CD4-positive, alpha-beta T cell (primary cell): ENCODE measurements at regions not wholly inside any gene's neighbourhood (a gene's known extent, or its start where the extent isn't known, plus 50 kb on each side); places are given as distances from the start of the nearest gene placed in this dataset.

Experiments
- ATAC-seq: fragments of 200-7000 bp; cut with Tn5 transposase; one replicate; pipeline ENCODE4 v1.10.0; 2022; ENCODE audit warnings: mild to moderate bottlenecking; ENCODE audit not compliant: poor library complexity
- CTCF ChIA-PET: fragments of 350-600 bp; sonication (Branson Sonifier 250); formaldehyde crosslinking; loops from one replicate; lab custom pipeline; 2021; ENCODE audit warnings: antibody characterized with exemption, inconsistent platforms; lab: Charles Lee
- POLR2A ChIA-PET: fragments of 350-600 bp; sonication (Branson Sonifier 250); formaldehyde crosslinking; loops from one replicate; lab custom pipeline; 2021; ENCODE audit warnings: antibody characterized with exemption, inconsistent platforms; lab: Charles Lee
- DNase-seq, 14 experiments: peaks; one replicate each; pipeline ENCODE4 v3.0.0-alpha.2; 2013 to 2020; ENCODE audit warnings: mixed read lengths in 2 of 14
- H3K27ac ChIP-seq, 2 donors: one replicate each; pipeline versions ENCODE4 v1.5.1 to v1.7.0; 2013; ENCODE audit warnings: low read length in 2 of 2, low read depth in 1 of 2, mild to moderate bottlenecking in 1 of 2
- H3K27me3 ChIP-seq, 2 experiments: 1 replicate in 1 of 2; 2 replicates in 1 of 2; pipeline versions ENCODE4 v1.6.1 to v1.7.0; 2013; ENCODE audit warnings: low read length in 2 of 2, control low read depth in 1 of 2, mild to moderate bottlenecking in 1 of 2, moderate library complexity in 1 of 2; ENCODE audit not compliant: insufficient read depth in 2 of 2, control insufficient read depth in 1 of 2
- H3K36me3 ChIP-seq: one replicate; pipeline ENCODE4 v1.6.1; 2013; ENCODE audit warnings: low read length, control low read depth; ENCODE audit not compliant: insufficient read depth
- H3K4me1 ChIP-seq: one replicate; pipeline ENCODE4 v1.6.1; 2013; ENCODE audit warnings: low read length, control low read depth; ENCODE audit not compliant: insufficient read depth
- H3K4me3 ChIP-seq: one replicate; pipeline ENCODE4 v1.5.1; 2013; ENCODE audit warnings: mild to moderate bottlenecking, low read length, moderate library complexity
- H3K9me3 ChIP-seq, 2 experiments: 1 replicate in 1 of 2; 2 replicates in 1 of 2; pipeline versions ENCODE4 v1.6.1 to v1.7.0; 2013; ENCODE audit warnings: low read length in 2 of 2, mild to moderate bottlenecking in 2 of 2, control low read depth in 1 of 2, moderate library complexity in 1 of 2; ENCODE audit not compliant: control insufficient read depth in 1 of 2, insufficient read depth in 1 of 2
- H3K27ac Mint-ChIP-seq: one replicate; pipeline ENCODE4 v1.8.0; 2020; ENCODE audit warnings: mixed read lengths
- H3K27me3 Mint-ChIP-seq: one replicate; pipeline ENCODE4 v1.8.0; 2021; ENCODE audit warnings: mixed read lengths
- H3K36me3 Mint-ChIP-seq: one replicate; pipeline ENCODE4 v1.8.0; 2021; ENCODE audit warnings: low read depth, mixed read lengths
- H3K4me1 Mint-ChIP-seq: one replicate; pipeline ENCODE4 v1.8.0; 2021; ENCODE audit warnings: low read depth, mixed read lengths
- H3K4me3 Mint-ChIP-seq: one replicate; pipeline ENCODE4 v1.8.0; 2020; ENCODE audit warnings: mild to moderate bottlenecking, mixed read lengths
- H3K9me3 Mint-ChIP-seq: one replicate; pipeline ENCODE4 v1.8.0; 2020; ENCODE audit warnings: mixed read lengths
- CTCF ChIP-seq: fragments of 200-600 bp; IDR thresholded peaks from one replicate; pipeline ENCODE4 v1.8.0; 2022; ENCODE audit warnings: antibody characterized with exemption, mild to moderate bottlenecking
- intact Hi-C, 2 experiments: fragments of 100-400 bp; cut with DNase I in 1 of 2; cut with micrococcal nuclease in 1 of 2; formaldehyde crosslinking; loops; one replicate each; pipeline versions ENCODE4 v1.15.1 to v1.9.0; 2023 to 2025; cut with DNase I, micrococcal nuclease

DNA sequence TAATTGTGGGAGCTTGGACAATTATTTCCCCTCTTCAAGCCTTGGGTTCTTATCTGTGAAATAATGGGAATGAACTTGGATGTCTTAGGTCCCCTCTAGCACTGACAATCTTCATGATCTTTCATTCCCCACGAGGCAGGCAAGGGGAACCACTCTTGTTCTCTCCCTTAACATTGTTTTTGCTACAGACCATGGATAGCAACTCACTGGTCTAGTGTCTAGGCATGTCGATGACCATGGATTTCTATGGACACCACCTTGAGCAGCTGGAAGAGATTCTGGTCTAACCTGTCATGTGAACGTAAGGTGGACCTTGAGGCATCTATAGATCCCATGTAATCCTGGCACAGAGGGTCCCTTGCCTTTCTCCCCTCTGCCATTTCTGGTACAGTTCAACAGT is 104.1 kb upstream of the DHX15 start:
- no peaks in the 10 kb centered on the region for H3K36me3 ChIP-seq
- Mint-ChIP-seq H3K4me1 (no peaks in the 10 kb centered on the region), H3K27me3 (peaks cover 23% of the 10 kb centered on the region), H3K27ac (no peak overlapping the region), H3K4me3 (no peak overlapping the region), H3K9me3 (no peaks in the 10 kb centered on the region), H3K36me3 (no peaks in the 10 kb centered on the region)
- no peak overlapping the region for H3K4me3 ChIP-seq
- TF ChIP-seq CTCF = no peak
- no peaks in the 10 kb centered on the region for H3K4me1 ChIP-seq
- intact Hi-C loops = no loop called here
- H3K9me3 ChIP-seq = peaks cover 0 to 5% of the 10 kb centered on the region in 2 experiments
- ChIA-PET POLR2A (no interaction called here), CTCF (no interaction called here)
- peaks cover 0 to 2% of the 10 kb centered on the region in 2 experiments for H3K27me3 ChIP-seq
- no peak for ATAC-seq
- no peak for DNase-seq
- no peak overlapping the region for H3K27ac ChIP-seq

DNA sequence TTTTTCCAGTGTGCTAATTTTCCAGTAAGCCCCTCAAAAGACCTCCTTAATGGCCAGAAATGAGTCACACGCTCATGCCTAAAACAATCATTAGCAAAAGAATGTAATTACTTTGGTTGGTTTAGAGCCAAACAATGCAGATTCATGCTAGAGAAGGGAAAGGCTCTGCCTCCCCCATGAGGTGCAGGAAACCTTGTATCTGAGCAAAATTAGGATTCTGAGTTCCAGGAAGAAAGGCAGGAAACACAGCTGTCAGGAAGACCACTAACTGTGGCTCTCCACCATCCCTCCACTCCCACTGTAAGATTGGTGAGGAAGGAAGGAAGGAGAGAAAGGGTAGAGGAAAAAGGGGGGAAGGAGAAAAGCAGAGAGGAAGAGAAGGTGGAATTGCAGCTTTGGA is 104.9 kb upstream of the DHX15 start:
- TF ChIP-seq CTCF = no peak
- Histone ChIP-seq H3K27me3 (peaks cover 0 to 2% of the 10 kb centered on the region in 2 experiments), H3K27ac (no peak overlapping the region), H3K9me3 (peaks cover 0 to 5% of the 10 kb centered on the region in 2 experiments), H3K4me3 (no peak overlapping the region), H3K4me1 (no peaks in the 10 kb centered on the region), H3K36me3 (no peaks in the 10 kb centered on the region)
- H3K27me3 Mint-ChIP-seq = peaks cover 20% of the 10 kb centered on the region
- no peaks in the 10 kb centered on the region for H3K36me3 Mint-ChIP-seq
- no peaks in the 10 kb centered on the region for H3K9me3 Mint-ChIP-seq
- H3K27ac Mint-ChIP-seq = no peak overlapping the region
- no peak overlapping the region for H3K4me3 Mint-ChIP-seq
- no peaks in the 10 kb centered on the region for H3K4me1 Mint-ChIP-seq
- ATAC-seq = no peak
- intact Hi-C loops = no loop called here
- DNase-seq = no peak
- CTCF ChIA-PET = no interaction called here
- POLR2A ChIA-PET = no interaction called here

DNA sequence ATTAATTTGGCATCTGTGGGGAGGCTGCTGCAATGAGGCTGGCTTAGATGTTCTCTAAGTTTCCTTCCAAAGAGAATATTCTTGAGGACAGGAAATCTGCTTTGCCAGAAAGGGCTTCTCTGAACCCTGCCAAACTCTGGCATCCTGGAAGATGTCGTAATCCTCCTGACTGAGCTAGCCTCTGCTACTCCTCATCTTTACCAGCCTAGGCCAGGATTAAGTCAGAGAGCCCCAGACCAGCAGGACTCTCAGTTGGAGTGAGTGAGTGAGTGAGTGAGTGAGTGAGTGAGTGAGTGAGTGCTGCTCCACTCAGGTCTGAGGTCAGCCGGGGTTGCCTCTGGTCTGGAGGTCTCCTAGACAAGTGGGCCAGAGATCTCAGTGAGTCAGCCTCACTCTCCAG is 104.9 kb upstream of the SOD3 start:
- H3K4me3 Mint-ChIP-seq = no peak overlapping the region

More for the DNA sequence above, 104.9 kb upstream of the SOD3 start:
- no peaks in the 10 kb centered on the region for H3K4me1 Mint-ChIP-seq
- DNase-seq (no peak), ATAC-seq (no peak)
- Histone ChIP-seq H3K9me3 (peaks cover 0 to 5% of the 10 kb centered on the region in 2 experiments), H3K4me1 (no peaks in the 10 kb centered on the region), H3K27ac (no peak overlapping the region), H3K27me3 (peaks cover 0 to 2% of the 10 kb centered on the region in 2 experiments), H3K4me3 (no peak overlapping the region), H3K36me3 (no peaks in the 10 kb centered on the region)
- intact Hi-C loops = no loop called here
- H3K27ac Mint-ChIP-seq = no peak overlapping the region
- POLR2A ChIA-PET = no interaction called here
- CTCF ChIA-PET = no interaction called here
- H3K36me3 Mint-ChIP-seq = no peaks in the 10 kb centered on the region
- no peak for TF ChIP-seq CTCF
- no peaks in the 10 kb centered on the region for H3K9me3 Mint-ChIP-seq
- peaks cover 19% of the 10 kb centered on the region for H3K27me3 Mint-ChIP-seq
